AG04450 (cell line): ENCODE measurements at regions not wholly inside any gene's neighbourhood (a gene's known extent, or its start where the extent isn't known, plus 50 kb on each side); places are given as distances from the start of the nearest gene placed in this dataset.

Experiments
- CTCF ChIA-PET: fragments of 300-600, 350-600 bp; formaldehyde crosslinking; extraction: SDS; loops from one replicate; lab custom pipeline; 2022; ENCODE audit warnings: antibody characterized with exemption, inconsistent platforms; lab: Charles Lee
- POLR2A ChIA-PET: fragments of 350-600 bp; formaldehyde crosslinking; extraction: SDS; loops from one replicate; lab custom pipeline; 2021; ENCODE audit warnings: antibody characterized with exemption, inconsistent platforms; lab: Yijun Ruan, JAX
- DNase-seq: peaks from one replicate; pipeline ENCODE4 v3.0.0-alpha.2; 2011; ENCODE audit warnings: low read depth, low spot score
- H3K27ac ChIP-seq: one replicate; pipeline ENCODE4 v1.5.1; 2012; ENCODE audit warnings: low read depth, low read length, control low read depth
- H3K27me3 ChIP-seq: one replicate; pipeline ENCODE4 v1.6.0; 2012; ENCODE audit warnings: low read length; ENCODE audit not compliant: control insufficient read depth, insufficient read depth
- H3K4me3 ChIP-seq: 2 replicates; pipeline ENCODE4 v1.5.1; 2011; ENCODE audit warnings: mild to moderate bottlenecking, low read depth, low read length, control low read depth
- H3K9me3 ChIP-seq: 2 replicates; pipeline ENCODE4 v1.5.1; 2012; ENCODE audit warnings: low read length; ENCODE audit not compliant: control insufficient read depth, insufficient read depth
- TF ChIP-seq, protein P1 (sequence below): IDR thresholded peaks from 2 replicates; pipeline ENCODE4 v1.5.1; 2011; ENCODE audit warnings: low read depth, low read length, control low read depth, inconsistent platforms

DNA sequence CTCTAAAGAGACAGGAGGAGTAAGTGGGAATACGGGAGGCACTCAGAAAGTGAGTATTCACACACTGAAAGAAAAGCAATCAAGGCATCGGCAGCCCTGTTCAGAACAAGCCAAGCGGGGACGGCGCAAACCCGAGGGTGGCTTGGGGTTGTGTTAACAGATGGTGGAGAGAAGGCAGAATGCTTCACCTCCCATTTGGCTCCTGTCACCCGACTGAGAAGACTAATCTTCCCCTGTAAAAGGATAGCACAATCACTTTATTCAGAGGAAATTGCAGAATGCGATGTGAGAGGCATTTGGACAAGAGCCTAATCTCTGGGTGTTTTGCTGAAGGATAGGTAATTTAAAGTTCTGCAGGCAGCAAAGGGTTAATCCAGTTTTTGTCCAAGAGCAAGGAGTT is 119.3 kb upstream of the WSCD1 start:
- CTCF ChIA-PET, result no interaction called here
- no peak overlapping the region for H3K4me3 ChIP-seq
- POLR2A ChIA-PET, result no interaction called here
- no peak overlapping the region for H3K27ac ChIP-seq
- peaks cover 5% of the 10 kb centered on the region; the same call in 1 of the 2 replicates for H3K9me3 ChIP-seq
- TF ChIP-seq, protein P1, sequence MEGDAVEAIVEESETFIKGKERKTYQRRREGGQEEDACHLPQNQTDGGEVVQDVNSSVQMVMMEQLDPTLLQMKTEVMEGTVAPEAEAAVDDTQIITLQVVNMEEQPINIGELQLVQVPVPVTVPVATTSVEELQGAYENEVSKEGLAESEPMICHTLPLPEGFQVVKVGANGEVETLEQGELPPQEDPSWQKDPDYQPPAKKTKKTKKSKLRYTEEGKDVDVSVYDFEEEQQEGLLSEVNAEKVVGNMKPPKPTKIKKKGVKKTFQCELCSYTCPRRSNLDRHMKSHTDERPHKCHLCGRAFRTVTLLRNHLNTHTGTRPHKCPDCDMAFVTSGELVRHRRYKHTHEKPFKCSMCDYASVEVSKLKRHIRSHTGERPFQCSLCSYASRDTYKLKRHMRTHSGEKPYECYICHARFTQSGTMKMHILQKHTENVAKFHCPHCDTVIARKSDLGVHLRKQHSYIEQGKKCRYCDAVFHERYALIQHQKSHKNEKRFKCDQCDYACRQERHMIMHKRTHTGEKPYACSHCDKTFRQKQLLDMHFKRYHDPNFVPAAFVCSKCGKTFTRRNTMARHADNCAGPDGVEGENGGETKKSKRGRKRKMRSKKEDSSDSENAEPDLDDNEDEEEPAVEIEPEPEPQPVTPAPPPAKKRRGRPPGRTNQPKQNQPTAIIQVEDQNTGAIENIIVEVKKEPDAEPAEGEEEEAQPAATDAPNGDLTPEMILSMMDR, result no peak
- H3K27me3 ChIP-seq, result peaks cover 2% of the 10 kb centered on the region
- no peak for DNase-seq

DNA sequence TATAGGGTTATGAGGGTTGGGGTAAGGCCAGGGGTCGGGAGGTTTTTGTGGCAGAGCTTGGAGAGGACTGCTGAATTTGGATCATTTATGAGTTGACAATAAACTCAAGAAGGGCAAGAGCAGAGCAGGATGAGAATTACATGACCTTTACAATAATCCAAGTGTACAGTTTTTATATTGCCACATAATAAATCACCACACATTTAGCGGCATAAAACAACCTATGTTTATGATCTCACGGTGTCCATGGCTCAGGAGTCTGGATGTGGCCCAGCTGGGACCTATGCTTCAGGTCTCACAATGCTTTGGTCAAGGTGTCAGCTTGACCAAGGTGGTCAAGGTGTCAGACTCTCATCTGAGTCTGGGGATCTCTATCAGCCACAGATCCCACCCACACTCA is 118.3 kb upstream of the WSCD1 start:
- H3K27me3 ChIP-seq, result peaks cover 2% of the 10 kb centered on the region
- CTCF ChIA-PET, result no interaction called here
- no peak overlapping the region for H3K27ac ChIP-seq
- POLR2A ChIA-PET, result no interaction called here
- H3K4me3 ChIP-seq, result no peak overlapping the region
- H3K9me3 ChIP-seq, result peaks cover 5% of the 10 kb centered on the region; the same call in 1 of the 2 replicates
- no peak for DNase-seq
- TF ChIP-seq, protein P1, result no peak

DNA sequence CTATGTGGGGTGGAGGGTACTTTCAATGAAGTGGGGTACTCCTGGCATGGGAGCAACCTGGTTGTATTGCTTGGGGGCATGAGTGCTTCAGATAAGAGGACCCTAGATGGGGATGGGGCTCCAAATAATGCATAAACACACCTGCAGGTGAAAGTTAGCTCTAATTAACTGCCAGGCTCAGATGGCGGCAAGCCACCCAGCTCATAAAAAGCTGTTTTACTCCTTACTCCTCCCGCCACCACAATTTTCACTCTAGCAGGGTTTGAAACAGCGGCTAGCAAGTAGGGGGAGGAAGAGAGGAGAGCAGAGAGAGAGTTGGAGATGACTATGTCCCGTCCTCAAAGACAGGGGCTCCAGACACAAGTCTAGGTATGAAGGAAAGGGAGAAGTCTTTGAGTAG is 117.7 kb upstream of the WSCD1 start:
- TF ChIP-seq, protein P1, result no peak
- DNase-seq, result no peak
- no peak overlapping the region for H3K27ac ChIP-seq
- peaks cover 2% of the 10 kb centered on the region for H3K27me3 ChIP-seq
- ChIA-PET POLR2A (no interaction called here), CTCF (no interaction called here)
- H3K4me3 ChIP-seq, result no peak overlapping the region
- H3K9me3 ChIP-seq, result peaks cover 5% of the 10 kb centered on the region; the same call in 1 of the 2 replicates

DNA sequence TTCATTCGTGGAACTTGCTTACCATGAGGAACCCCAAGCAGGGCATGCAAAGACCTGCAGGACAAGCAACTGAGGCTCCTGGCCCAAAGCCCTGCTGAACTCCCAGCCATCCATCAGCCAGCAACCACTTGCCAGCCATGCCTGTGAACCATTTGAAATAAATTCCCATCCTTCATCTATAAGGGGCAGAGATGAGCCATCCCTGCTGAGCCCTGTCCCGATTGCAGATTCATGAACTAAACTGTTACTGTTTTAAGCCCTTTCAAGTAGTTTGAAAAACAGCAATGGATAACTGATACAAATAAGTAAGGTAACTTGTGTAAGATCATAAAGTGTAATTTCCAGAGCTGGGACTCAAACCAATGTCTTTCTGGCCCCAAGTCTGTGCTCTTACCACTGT is 114.4 kb upstream of the WSCD1 start:
- Histone ChIP-seq H3K27me3 (peaks cover 2% of the 10 kb centered on the region), H3K27ac (no peak overlapping the region), H3K4me3 (no peak overlapping the region), H3K9me3 (peaks cover 5% of the 10 kb centered on the region; the same call in 1 of the 2 replicates)
- ChIA-PET POLR2A (no interaction called here), CTCF (no interaction called here)
- no peak for DNase-seq
- TF ChIP-seq, protein P1, result no peak

DNA sequence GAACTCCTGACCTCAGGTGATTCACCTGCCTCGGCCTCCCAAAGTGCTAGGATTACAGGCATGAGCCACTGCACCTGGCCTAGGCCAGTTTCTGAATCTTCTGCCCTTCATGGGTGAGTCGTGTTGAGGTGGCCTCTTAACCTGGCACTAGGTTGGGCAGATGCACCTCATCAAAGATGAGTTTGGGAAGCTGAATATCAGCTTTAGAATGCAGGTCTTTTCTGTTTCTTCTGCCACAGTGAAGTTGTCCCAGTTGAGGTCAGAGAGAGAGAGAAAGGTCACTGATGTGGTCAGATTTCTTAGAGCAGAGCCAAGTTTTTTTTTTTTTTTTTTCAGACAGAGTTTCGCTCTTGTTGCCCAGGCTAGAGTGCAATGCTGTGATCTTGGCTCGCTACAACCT is 111.3 kb upstream of the WSCD1 start:
- Histone ChIP-seq H3K9me3 (peaks cover 5% of the 10 kb centered on the region; the same call in 1 of the 2 replicates), H3K4me3 (no peak overlapping the region), H3K27ac (no peak overlapping the region), H3K27me3 (no peaks in the 10 kb centered on the region)
- CTCF ChIA-PET, result interaction anchor here (0.7 kb wide), 1 partner anchor 128 kb away, joined by 3 read pairs; no protein-coding TSS in a partner anchor
- no peak for DNase-seq
- TF ChIP-seq, protein P1, result no peak
- POLR2A ChIA-PET, result no interaction called here
